Trophoblast cell (in vitro differentiated cells and primary cell): ENCODE measurements at regions not wholly inside any gene's neighbourhood (a gene's known extent, or its start where the extent isn't known, plus 50 kb on each side); places are given as distances from the start of the nearest gene placed in this dataset.

ENCODE experiments used
- DNase-seq, 2 donors: peaks; one replicate each; pipeline ENCODE4 v3.0.0-alpha.2; 2016
- H2AFZ ChIP-seq: 2 replicates; pipeline ENCODE4 v1.6.1; 2013; ENCODE audit warnings: low read length, moderate library complexity, mild to moderate bottlenecking; ENCODE audit not compliant: insufficient read depth, poor library complexity
- H2AK5ac ChIP-seq: 2 replicates; pipeline ENCODE4 v1.6.1; 2013; ENCODE audit warnings: mild to moderate bottlenecking, low read length
- H2BK120ac ChIP-seq: 2 replicates; pipeline ENCODE4 v1.6.1; 2013; ENCODE audit warnings: low read length, mild to moderate bottlenecking, moderate library complexity; ENCODE audit not compliant: insufficient read depth, poor library complexity
- H2BK12ac ChIP-seq: 2 replicates; pipeline ENCODE4 v1.6.1; 2013; ENCODE audit warnings: mild to moderate bottlenecking, low read length, moderate library complexity
- H2BK5ac ChIP-seq: 2 replicates; pipeline ENCODE4 v1.6.1; 2013; ENCODE audit warnings: low read length, low read depth, moderate library complexity, mild to moderate bottlenecking; ENCODE audit not compliant: poor library complexity
- H3K14ac ChIP-seq: 2 replicates; pipeline ENCODE4 v1.6.1; 2013; ENCODE audit warnings: mild to moderate bottlenecking, low read length
- H3K18ac ChIP-seq: 2 replicates; pipeline ENCODE4 v1.6.1; 2013; ENCODE audit warnings: mild to moderate bottlenecking, low read length
- H3K23ac ChIP-seq: 2 replicates; pipeline ENCODE4 v1.6.1; 2013; ENCODE audit warnings: low read length
- H3K27ac ChIP-seq: 2 replicates; pipeline ENCODE4 v1.5.1; 2013; ENCODE audit warnings: low read depth, mild to moderate bottlenecking, inconsistent platforms, low read length, moderate library complexity
- H3K27me3 ChIP-seq: 2 replicates; pipeline ENCODE4 v1.6.1; 2013; ENCODE audit warnings: inconsistent platforms, mild to moderate bottlenecking, low read length, moderate library complexity; ENCODE audit not compliant: insufficient read depth
- H3K36me3 ChIP-seq, 2 experiments: 1 replicate in 1 of 2; 2 replicates in 1 of 2; pipeline ENCODE4 v1.6.1; 2013; ENCODE audit warnings: low read length in 2 of 2, mild to moderate bottlenecking in 2 of 2, moderate library complexity in 1 of 2; ENCODE audit not compliant: insufficient read depth in 2 of 2, control insufficient read depth in 1 of 2
- H3K4ac ChIP-seq: 2 replicates; pipeline ENCODE4 v1.6.1; 2013; ENCODE audit warnings: low read depth, mild to moderate bottlenecking, low read length, moderate library complexity
- H3K4me1 ChIP-seq, 2 experiments: 1 replicate in 1 of 2; 2 replicates in 1 of 2; pipeline ENCODE4 v1.6.1; 2013; ENCODE audit warnings: low read length in 2 of 2, mild to moderate bottlenecking in 2 of 2, moderate library complexity in 1 of 2; ENCODE audit not compliant: insufficient read depth in 2 of 2, control insufficient read depth in 1 of 2
- H3K4me2 ChIP-seq: 2 replicates; pipeline ENCODE4 v1.6.1; 2013; ENCODE audit warnings: inconsistent platforms, mild to moderate bottlenecking, low read length, moderate library complexity
- H3K4me3 ChIP-seq: 2 replicates; pipeline ENCODE4 v1.5.1; 2013; ENCODE audit warnings: mild to moderate bottlenecking, low read depth, low read length, inconsistent platforms
- H3K79me1 ChIP-seq: one replicate; pipeline ENCODE4 v1.6.1; 2013; ENCODE audit warnings: low read length
- H3K79me2 ChIP-seq: 2 replicates; pipeline ENCODE4 v1.6.1; 2013; ENCODE audit warnings: low read length, mild to moderate bottlenecking; ENCODE audit not compliant: control insufficient read depth, insufficient read depth, poor library complexity
- H3K9ac ChIP-seq: 2 replicates; pipeline ENCODE4 v1.6.1; 2013; ENCODE audit warnings: mild to moderate bottlenecking, low read length
- H3K9me3 ChIP-seq: 2 replicates; pipeline ENCODE4 v1.6.1; 2013; ENCODE audit warnings: low read depth, mild to moderate bottlenecking, control low read depth, inconsistent platforms, low read length; ENCODE audit not compliant: insufficient read depth
- H4K12ac ChIP-seq: 2 replicates; pipeline ENCODE4 v1.6.1; 2013; ENCODE audit warnings: low read depth, mild to moderate bottlenecking, low read length, moderate library complexity
- H4K8ac ChIP-seq: 2 replicates; pipeline ENCODE4 v1.6.1; 2013; ENCODE audit warnings: low read depth, mild to moderate bottlenecking, low read length, moderate library complexity
- H4K91ac ChIP-seq: one replicate; pipeline ENCODE4 v1.6.1; 2013; ENCODE audit warnings: low read depth, mild to moderate bottlenecking, low read length, moderate library complexity
- WGBS: extraction: QIAGEN DNeasy Blood & Tissue Kit; methylation state at CpG from one replicate; pipeline ENCODE4 v1.1.7; 2013; ENCODE audit warnings: missing lambda C conversion rate; ENCODE audit not compliant: insufficient read length, insufficient coverage; ENCODE audit errors: extremely low coverage; 5-methylcytosine and 5-hydroxymethylcytosine counted together

- Histone ChIP-seq H3K36me3 (no peaks in the 10 kb centered on the region), H2BK120ac (no peak overlapping the region), H3K79me1 (no peaks in the 10 kb centered on the region), H2AK5ac (no peak overlapping the region), H3K4me3 (no peak overlapping the region), H4K12ac (no peak overlapping the region), H3K27me3 (no peaks in the 10 kb centered on the region), H3K14ac (no peak overlapping the region), H3K4me2 (no peak overlapping the region), H2BK5ac (no peak overlapping the region), H3K9me3 (no peaks in the 10 kb centered on the region), H4K91ac (no peak overlapping the region), H3K4ac (no peak overlapping the region), H3K23ac (no peak overlapping the region), H3K9ac (no peak overlapping the region), H3K79me2 (no peaks in the 10 kb centered on the region), H4K8ac (no peak overlapping the region), H3K27ac (no peak overlapping the region), H2AFZ (no peak overlapping the region), H2BK12ac (no peak overlapping the region), H3K18ac (no peak overlapping the region), H3K4me1 (peaks cover 0 to 3% of the 10 kb centered on the region in 2 experiments)
- WGBS = no CpG with 5 or more reads among the region's 9 CpGs
- no peak for DNase-seq
These were observed 155.3 kb downstream of the SHQ1 start for GRCh38 chr3:72692990-72693389.

GRCh38 chr3:72690629-72691028, 157.6 kb downstream of the SHQ1 start:
- WGBS = no CpG with 5 or more reads among the region's 5 CpGs
- H3K4me1 ChIP-seq = peaks cover 0 to 3% of the 10 kb centered on the region in 2 experiments
- H2BK120ac ChIP-seq = no peak overlapping the region
- H3K18ac ChIP-seq = no peak overlapping the region
- no peak overlapping the region for H4K8ac ChIP-seq
- H3K4me3 ChIP-seq = no peak overlapping the region
- H3K27me3 ChIP-seq = no peaks in the 10 kb centered on the region
- H3K79me1 ChIP-seq = no peaks in the 10 kb centered on the region
- no peak overlapping the region for H3K9ac ChIP-seq
- no peak overlapping the region for H2BK5ac ChIP-seq
- no peaks in the 10 kb centered on the region for H3K79me2 ChIP-seq
- no peak overlapping the region for H2BK12ac ChIP-seq
- no peak overlapping the region for H2AFZ ChIP-seq
- no peaks in the 10 kb centered on the region for H3K36me3 ChIP-seq
- H4K91ac ChIP-seq = no peak overlapping the region
- no peak overlapping the region for H3K4me2 ChIP-seq
- H3K9me3 ChIP-seq = no peaks in the 10 kb centered on the region
- H3K14ac ChIP-seq = no peak overlapping the region
- H4K12ac ChIP-seq = no peak overlapping the region
- no peak for DNase-seq
- H3K23ac ChIP-seq = no peak overlapping the region
- H3K4ac ChIP-seq = no peak overlapping the region
- H2AK5ac ChIP-seq = no peak overlapping the region
- no peak overlapping the region for H3K27ac ChIP-seq

DNA sequence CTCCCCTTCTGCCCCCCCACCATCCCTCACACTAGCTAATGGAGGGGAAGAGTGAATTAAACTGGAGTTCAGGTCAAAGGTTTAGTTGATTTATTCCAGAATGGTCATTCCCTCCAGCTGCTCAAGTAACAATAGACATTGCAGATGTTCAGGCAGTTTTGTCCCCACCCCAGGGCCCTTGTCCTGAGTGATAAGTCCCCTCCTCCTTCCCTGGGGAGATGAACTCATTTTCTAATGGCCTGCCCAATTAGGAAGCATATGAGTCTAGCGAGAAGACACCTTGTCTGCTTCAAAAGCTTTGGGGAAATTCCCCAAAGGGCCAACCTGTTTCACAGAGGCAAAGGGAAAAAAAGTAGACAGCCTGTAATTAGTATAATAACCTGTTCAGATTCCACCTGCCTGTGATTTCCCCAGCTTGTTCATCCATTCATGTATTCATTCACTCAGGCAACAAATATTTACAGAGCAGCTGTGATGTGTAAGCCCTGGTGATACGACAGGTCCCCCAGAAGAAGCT, 165.3 kb downstream of the SHQ1 start:
- no peaks in the 10 kb centered on the region for H3K79me1 ChIP-seq
- no peaks in the 10 kb centered on the region for H3K36me3 ChIP-seq
- no peak overlapping the region for H3K4ac ChIP-seq
- no peak overlapping the region for H2BK12ac ChIP-seq
- no peaks in the 10 kb centered on the region for H3K9me3 ChIP-seq
- H3K4me3 ChIP-seq = no peak overlapping the region
- no peak overlapping the region for H4K91ac ChIP-seq
- no peak for DNase-seq
- no peak overlapping the region for H2AK5ac ChIP-seq
- no peak overlapping the region for H2BK120ac ChIP-seq
- H3K79me2 ChIP-seq = no peaks in the 10 kb centered on the region
- H2BK5ac ChIP-seq = no peak overlapping the region
- no peak overlapping the region for H3K9ac ChIP-seq
- no peak overlapping the region for H3K18ac ChIP-seq
- no peak overlapping the region for H4K12ac ChIP-seq
- H3K23ac ChIP-seq = no peak overlapping the region
- no peak overlapping the region for H4K8ac ChIP-seq
- H3K14ac ChIP-seq = no peak overlapping the region
- no peaks in the 10 kb centered on the region for H3K4me1 ChIP-seq
- H3K27ac ChIP-seq = no peak overlapping the region
- no peaks in the 10 kb centered on the region for H3K27me3 ChIP-seq
- H2AFZ ChIP-seq = no peak overlapping the region
- WGBS = no CpG with 5 or more reads among the region's 2 CpGs
- H3K4me2 ChIP-seq = no peak overlapping the region

GRCh38 chr3:72681598-72681997, 166.6 kb downstream of the SHQ1 start:
- H3K4me3 ChIP-seq = no peak overlapping the region
- no peak overlapping the region for H2AFZ ChIP-seq
- no peak overlapping the region for H3K4me2 ChIP-seq
- WGBS = no CpG with 5 or more reads among the region's 6 CpGs
- no peaks in the 10 kb centered on the region for H3K9me3 ChIP-seq
- H3K36me3 ChIP-seq = no peaks in the 10 kb centered on the region
- no peak overlapping the region for H2BK5ac ChIP-seq
- H3K27me3 ChIP-seq = no peaks in the 10 kb centered on the region
- no peaks in the 10 kb centered on the region for H3K79me2 ChIP-seq
- no peak overlapping the region for H3K27ac ChIP-seq
- H3K4ac ChIP-seq = no peak overlapping the region
- H4K12ac ChIP-seq = no peak overlapping the region
- H2AK5ac ChIP-seq = no peak overlapping the region
- no peak overlapping the region for H3K23ac ChIP-seq
- no peak overlapping the region for H3K18ac ChIP-seq
- no peaks in the 10 kb centered on the region for H3K79me1 ChIP-seq
- no peak overlapping the region for H4K91ac ChIP-seq
- no peak overlapping the region for H3K14ac ChIP-seq
- H2BK12ac ChIP-seq = no peak overlapping the region
- H3K9ac ChIP-seq = no peak overlapping the region
- no peaks in the 10 kb centered on the region for H3K4me1 ChIP-seq
- H4K8ac ChIP-seq = no peak overlapping the region
- no peak overlapping the region for H2BK120ac ChIP-seq
- no peak for DNase-seq
